ENCODE measurements at regions not wholly inside any gene's neighbourhood (a gene's known extent, or its start where the extent isn't known, plus 50 kb on each side); places are given as distances from the start of the nearest gene placed in this dataset.

GRCh38 chr20:43846516-43846905 is 68.1 kb upstream of the TOX2 start:
- no peak for DNase-seq
- no peaks in the 10 kb centered on the region for H3K36me3 ChIP-seq (ENCODE audit: low read depth, missing control alignments)
- TF ChIP-seq, protein P1, sequence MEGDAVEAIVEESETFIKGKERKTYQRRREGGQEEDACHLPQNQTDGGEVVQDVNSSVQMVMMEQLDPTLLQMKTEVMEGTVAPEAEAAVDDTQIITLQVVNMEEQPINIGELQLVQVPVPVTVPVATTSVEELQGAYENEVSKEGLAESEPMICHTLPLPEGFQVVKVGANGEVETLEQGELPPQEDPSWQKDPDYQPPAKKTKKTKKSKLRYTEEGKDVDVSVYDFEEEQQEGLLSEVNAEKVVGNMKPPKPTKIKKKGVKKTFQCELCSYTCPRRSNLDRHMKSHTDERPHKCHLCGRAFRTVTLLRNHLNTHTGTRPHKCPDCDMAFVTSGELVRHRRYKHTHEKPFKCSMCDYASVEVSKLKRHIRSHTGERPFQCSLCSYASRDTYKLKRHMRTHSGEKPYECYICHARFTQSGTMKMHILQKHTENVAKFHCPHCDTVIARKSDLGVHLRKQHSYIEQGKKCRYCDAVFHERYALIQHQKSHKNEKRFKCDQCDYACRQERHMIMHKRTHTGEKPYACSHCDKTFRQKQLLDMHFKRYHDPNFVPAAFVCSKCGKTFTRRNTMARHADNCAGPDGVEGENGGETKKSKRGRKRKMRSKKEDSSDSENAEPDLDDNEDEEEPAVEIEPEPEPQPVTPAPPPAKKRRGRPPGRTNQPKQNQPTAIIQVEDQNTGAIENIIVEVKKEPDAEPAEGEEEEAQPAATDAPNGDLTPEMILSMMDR (IDR thresholded peaks at IDR 0.05) = no peak
- TF ChIP-seq POLR2A (IDR thresholded peaks at IDR 0.05) = no peak
- H3K4me3 ChIP-seq = no peak overlapping the region
- no peak overlapping the region for H3K27ac ChIP-seq
- H3K4me1 ChIP-seq = no peaks in the 10 kb centered on the region
- WGBS, 2 donors = 81 to 84% methylated on average over 6 of the region's 6 CpGs
- no peaks in the 10 kb centered on the region for H3K9me3 ChIP-seq
- no peaks in the 10 kb centered on the region for H3K27me3 ChIP-seq
- intact Hi-C loops (cut with DNase I; ENCODE audit: low total_unique reads) = no loop called here

- intact Hi-C loops (cut with DNase I; ENCODE audit: low total_unique reads) = no loop called here
- Histone ChIP-seq H3K9me3 (no peaks in the 10 kb centered on the region), H3K27ac (no peak overlapping the region), H3K4me3 (no peak overlapping the region), H3K36me3 (ENCODE audit: low read depth, missing control alignments) (no peaks in the 10 kb centered on the region), H3K4me1 (no peaks in the 10 kb centered on the region), H3K27me3 (no peaks in the 10 kb centered on the region)
- DNase-seq = peak; percentile 57
- 47 to 52% methylated on average over 6 of the region's 6 CpGs for WGBS, 2 donors
- TF ChIP-seq POLR2A (IDR thresholded peaks at IDR 0.05) = no peak
- TF ChIP-seq, protein P1 (IDR thresholded peaks at IDR 0.05) = peak in 1 of 3 experiments; percentile 18
Measured at GRCh38 chr20:43844778-43845614, 69.7 kb upstream of the TOX2 start.

DNA sequence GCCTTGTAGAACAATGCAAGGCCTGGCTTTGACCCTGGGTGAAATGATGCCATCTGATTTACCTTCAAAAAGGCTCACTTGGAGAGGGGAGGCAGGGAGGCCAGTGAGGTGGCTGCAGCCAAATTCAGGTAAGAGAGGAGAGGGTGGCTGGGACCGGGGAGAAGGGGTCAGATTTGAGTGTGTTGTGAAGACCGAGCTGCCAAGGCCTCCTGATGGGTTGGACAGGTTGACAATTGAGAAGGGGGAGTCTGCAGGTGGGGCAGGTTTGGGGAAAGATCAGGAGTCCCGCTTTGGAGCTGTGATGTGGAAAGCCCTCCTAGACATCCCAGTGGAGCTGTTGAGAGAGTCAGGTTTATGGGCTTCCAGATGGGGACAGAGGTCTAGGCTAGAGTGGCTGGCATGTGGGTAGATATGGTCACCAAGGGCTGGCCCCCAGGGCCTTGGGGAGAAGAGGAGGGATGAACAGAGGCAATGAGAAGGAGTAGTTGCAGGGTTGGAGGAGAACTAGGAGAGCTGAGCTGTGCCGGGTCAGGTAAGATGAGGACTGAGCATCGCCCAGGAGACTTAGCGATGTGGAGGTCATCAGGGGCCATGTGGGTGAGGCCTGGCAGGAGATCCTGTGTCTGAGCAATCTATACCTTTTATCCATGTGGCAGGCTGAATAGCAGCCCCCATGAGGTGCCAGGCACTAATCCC is 70.5 kb upstream of the TOX2 start:
- Histone ChIP-seq H3K4me3 (no peak overlapping the region), H3K36me3 (ENCODE audit: low read depth, missing control alignments) (no peaks in the 10 kb centered on the region), H3K4me1 (no peaks in the 10 kb centered on the region), H3K27ac (no peak overlapping the region), H3K27me3 (no peaks in the 10 kb centered on the region), H3K9me3 (no peaks in the 10 kb centered on the region)
- no peak for DNase-seq
- intact Hi-C loops (cut with DNase I; ENCODE audit: low total_unique reads) = no loop called here
- WGBS, 2 donors = 91 to 94% methylated on average over 6 of the region's 6 CpGs
- TF ChIP-seq, protein P1 (IDR thresholded peaks at IDR 0.05) = no peak
- no peak for TF ChIP-seq POLR2A (IDR thresholded peaks at IDR 0.05)

DNA sequence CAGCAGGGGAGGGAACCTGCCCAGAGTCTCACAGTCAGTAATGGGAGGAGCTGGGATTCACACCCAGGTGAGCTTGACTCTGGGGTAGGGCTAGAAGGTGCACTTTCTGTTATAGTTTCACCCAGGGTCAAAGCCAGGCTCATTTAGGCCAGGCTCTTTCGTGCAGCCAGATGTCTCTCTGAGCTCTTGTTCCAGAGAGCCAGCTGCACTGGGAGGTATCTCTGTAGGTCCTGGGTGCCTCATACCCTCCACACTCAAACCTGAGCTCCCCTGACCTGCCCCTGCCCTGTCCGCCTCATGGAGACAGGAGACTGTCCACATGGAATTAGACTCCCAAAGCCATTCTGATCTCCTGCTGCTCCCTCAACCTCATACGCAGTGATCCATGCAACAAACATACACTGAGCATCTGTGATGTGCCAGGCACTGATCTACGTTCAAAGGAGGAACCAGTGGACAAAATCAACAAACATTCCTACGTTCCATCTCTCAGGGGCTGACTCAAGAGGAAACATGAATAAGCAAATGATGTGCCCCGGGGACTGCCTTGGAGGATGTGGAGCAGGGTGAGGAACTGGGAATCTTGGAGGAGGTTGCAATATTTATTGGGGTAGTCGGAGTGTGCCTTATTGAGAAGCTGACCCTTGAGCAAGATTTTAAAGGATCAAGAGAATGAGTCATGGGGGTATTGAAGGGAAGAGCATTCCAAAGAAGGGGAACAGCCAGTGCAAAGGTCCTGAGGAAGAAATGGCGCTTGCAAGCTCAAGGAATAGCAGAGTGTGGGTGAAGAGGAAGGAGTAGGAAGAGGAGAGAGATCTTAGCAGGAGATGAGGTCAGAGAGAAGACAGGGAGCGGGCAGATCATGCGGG is 71.3 kb upstream of the TOX2 start:
- Histone ChIP-seq H3K9me3 (no peaks in the 10 kb centered on the region), H3K27me3 (no peaks in the 10 kb centered on the region), H3K4me3 (no peak overlapping the region), H3K36me3 (ENCODE audit: low read depth, missing control alignments) (no peaks in the 10 kb centered on the region), H3K27ac (no peak overlapping the region), H3K4me1 (no peaks in the 10 kb centered on the region)
- no peak for DNase-seq
- WGBS, 2 donors = 77 to 86% methylated on average over 9 to 10 of the region's 10 CpGs
- intact Hi-C loops (cut with DNase I; ENCODE audit: low total_unique reads) = no loop called here
- TF ChIP-seq, protein P1 (IDR thresholded peaks at IDR 0.05) = no peak
- TF ChIP-seq POLR2A (IDR thresholded peaks at IDR 0.05) = no peak

All from testis (tissue), 2 donors.